ENCODE measurements at regions not wholly inside any gene's neighbourhood (a gene's known extent, or its start where the extent isn't known, plus 50 kb on each side); places are given as distances from the start of the nearest gene placed in this dataset.

DNA sequence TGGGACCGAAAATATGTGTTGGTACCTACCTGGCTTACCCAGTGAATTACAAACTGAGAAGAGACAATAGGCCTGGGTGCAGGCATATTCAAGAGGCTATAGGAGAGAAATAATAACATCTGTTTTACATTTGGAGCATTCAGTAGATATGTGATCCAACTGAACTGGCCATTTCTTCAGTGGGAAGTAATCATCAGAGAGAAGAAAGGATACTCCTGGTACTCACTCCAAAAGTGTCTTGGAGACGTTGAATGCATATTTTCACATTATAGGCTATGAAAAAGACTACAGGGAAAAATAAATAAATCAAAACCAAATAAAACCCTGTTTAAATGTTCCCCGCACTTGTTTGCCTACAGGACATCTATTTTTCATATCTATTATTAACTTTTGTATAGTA is 1680.3 kb downstream of the REEP3 start:
- TF ChIP-seq, protein P1, sequence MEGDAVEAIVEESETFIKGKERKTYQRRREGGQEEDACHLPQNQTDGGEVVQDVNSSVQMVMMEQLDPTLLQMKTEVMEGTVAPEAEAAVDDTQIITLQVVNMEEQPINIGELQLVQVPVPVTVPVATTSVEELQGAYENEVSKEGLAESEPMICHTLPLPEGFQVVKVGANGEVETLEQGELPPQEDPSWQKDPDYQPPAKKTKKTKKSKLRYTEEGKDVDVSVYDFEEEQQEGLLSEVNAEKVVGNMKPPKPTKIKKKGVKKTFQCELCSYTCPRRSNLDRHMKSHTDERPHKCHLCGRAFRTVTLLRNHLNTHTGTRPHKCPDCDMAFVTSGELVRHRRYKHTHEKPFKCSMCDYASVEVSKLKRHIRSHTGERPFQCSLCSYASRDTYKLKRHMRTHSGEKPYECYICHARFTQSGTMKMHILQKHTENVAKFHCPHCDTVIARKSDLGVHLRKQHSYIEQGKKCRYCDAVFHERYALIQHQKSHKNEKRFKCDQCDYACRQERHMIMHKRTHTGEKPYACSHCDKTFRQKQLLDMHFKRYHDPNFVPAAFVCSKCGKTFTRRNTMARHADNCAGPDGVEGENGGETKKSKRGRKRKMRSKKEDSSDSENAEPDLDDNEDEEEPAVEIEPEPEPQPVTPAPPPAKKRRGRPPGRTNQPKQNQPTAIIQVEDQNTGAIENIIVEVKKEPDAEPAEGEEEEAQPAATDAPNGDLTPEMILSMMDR (IDR thresholded peaks at IDR 0.05) = no peak
- no peak for TF ChIP-seq POLR2A (IDR thresholded peaks at IDR 0.05)
- TF ChIP-seq EP300 (IDR thresholded peaks at IDR 0.05) = no peak
